Upper lobe of left lung (tissue), 6 donors: ENCODE measurements at regions not wholly inside any gene's neighbourhood (a gene's known extent, or its start where the extent isn't known, plus 50 kb on each side); places are given as distances from the start of the nearest gene placed in this dataset.

Source experiments
- ATAC-seq, 2 donors: fragments of 200-7000 bp; cut with Tn5 transposase; one replicate each; pipeline ENCODE4 v1.9.1; 2022; ENCODE audit warnings: mild to moderate bottlenecking in 2 of 2, moderate library complexity in 2 of 2; ENCODE audit not compliant: low FRiP score in 2 of 2
- DNase-seq, 2 donors: peaks; one replicate each; pipeline ENCODE4 v3.0.0-alpha.2; 2019 to 2020
- H3K27ac ChIP-seq, 4 donors: fragments of 200-600 bp; sonication (generic); one replicate each; pipeline ENCODE4 v1.5.1; 2016 to 2019
- H3K27me3 ChIP-seq, 4 donors: fragments of 200-600 bp; sonication (generic); one replicate each; pipeline ENCODE4 v1.5.1; 2017 to 2019
- H3K36me3 ChIP-seq, 4 donors: fragments of 200-600 bp; sonication (generic); one replicate each; pipeline ENCODE4 v1.5.1; 2016 to 2019
- H3K4me1 ChIP-seq, 4 donors: fragments of 200-600 bp; sonication (generic); one replicate each; pipeline ENCODE4 v1.5.1; 2018 to 2019
- H3K4me3 ChIP-seq, 4 donors: fragments of 200-600 bp; sonication (generic); one replicate each; pipeline ENCODE4 v1.5.1; 2017 to 2019; ENCODE audit warnings: mild to moderate bottlenecking in 2 of 4, moderate library complexity in 1 of 4
- H3K9me3 ChIP-seq, 4 donors: fragments of 200-600 bp; sonication (generic); one replicate each; pipeline ENCODE4 v1.5.1; 2018 to 2019
- CTCF ChIP-seq, 6 experiments: fragments of 450-650 bp in 4 of 6; fragments of 200-600 bp in 2 of 6; sonication (generic) in 2 of 6; IDR thresholded peaks; one replicate each; pipeline ENCODE4 v1.5.1; 2016 to 2019; ENCODE audit warnings: antibody characterized with exemption in 6 of 6
- EP300 ChIP-seq, 4 donors: sonication (generic); formaldehyde crosslinking; IDR thresholded peaks; one replicate each; pipeline ENCODE4 v1.5.1; 2017; ENCODE audit warnings: antibody characterized with exemption in 4 of 4, control low read depth in 2 of 4
- POLR2A ChIP-seq, 4 donors: fragments of 450-650 bp; IDR thresholded peaks; one replicate each; pipeline ENCODE4 v1.5.1; 2016 to 2017; ENCODE audit warnings: antibody characterized with exemption in 4 of 4, mild to moderate bottlenecking in 2 of 4
- POLR2AphosphoS5 ChIP-seq, 2 donors: sonication (generic); formaldehyde crosslinking; IDR thresholded peaks; one replicate each; pipeline ENCODE4 v1.5.1; 2017; ENCODE audit warnings: antibody characterized with exemption in 2 of 2
- WGBS, 2 donors: methylation state at CpG; one replicate each; pipeline ENCODE4 v1.1.5; 2017 to 2018; 5-methylcytosine and 5-hydroxymethylcytosine counted together
- donor health status: DM: no; HTN: no; CAD: no; lungs with moderate emphysema.
- donor health status: DM: no; HTN: yes; CAD: no; lungs with severe emphysema.

- peaks cover 0 to 4% (median 0%) of the 10 kb centered on the region in 4 donors for H3K9me3 ChIP-seq
- H3K36me3 ChIP-seq = no peaks in the 10 kb centered on the region
- no peaks in the 10 kb centered on the region for H3K4me1 ChIP-seq
- no peak overlapping the region for H3K4me3 ChIP-seq
- H3K27me3 ChIP-seq = no peaks in the 10 kb centered on the region
- TF ChIP-seq POLR2AphosphoS5 (IDR thresholded peaks at IDR 0.05) = no peak
- no peak for TF ChIP-seq CTCF (IDR thresholded peaks at IDR 0.05)
- no peak for TF ChIP-seq EP300 (IDR thresholded peaks at IDR 0.05)
- TF ChIP-seq POLR2A (IDR thresholded peaks at IDR 0.05) = no peak
- H3K27ac ChIP-seq = no peak overlapping the region
- no peak for DNase-seq
- ATAC-seq = no peak
- WGBS, 2 donors = 87 to 88% methylated on average over 3 of the region's 3 CpGs
Observed at GRCh38 chr12:64983771-64984278, 137.3 kb downstream of the WIF1 start.

- Histone ChIP-seq H3K36me3 (no peaks in the 10 kb centered on the region), H3K27me3 (no peaks in the 10 kb centered on the region), H3K9me3 (no peaks in the 10 kb centered on the region), H3K4me3 (no peak overlapping the region), H3K4me1 (no peaks in the 10 kb centered on the region), H3K27ac (no peak overlapping the region)
- no peak for ATAC-seq
- WGBS, 2 donors = 31 to 61% methylated on average over 2 of the region's 2 CpGs
- DNase-seq = no peak
- TF ChIP-seq CTCF (IDR thresholded peaks at IDR 0.05) (no peak), EP300 (IDR thresholded peaks at IDR 0.05) (no peak), POLR2AphosphoS5 (IDR thresholded peaks at IDR 0.05) (no peak), POLR2A (IDR thresholded peaks at IDR 0.05) (no peak)
Observed at GRCh38 chr12:64991121-64991611, 129.9 kb downstream of the WIF1 start.

- Histone ChIP-seq H3K4me3 (no peak overlapping the region), H3K4me1 (no peaks in the 10 kb centered on the region), H3K9me3 (no peaks in the 10 kb centered on the region), H3K27ac (no peak overlapping the region), H3K36me3 (no peaks in the 10 kb centered on the region), H3K27me3 (no peaks in the 10 kb centered on the region)
- TF ChIP-seq POLR2A (IDR thresholded peaks at IDR 0.05) = no peak
- TF ChIP-seq EP300 (IDR thresholded peaks at IDR 0.05) = no peak
- TF ChIP-seq POLR2AphosphoS5 (IDR thresholded peaks at IDR 0.05) = no peak
- TF ChIP-seq CTCF (IDR thresholded peaks at IDR 0.05) = no peak
- WGBS, 2 donors = 72 to 83% methylated on average over 5 of the region's 5 CpGs
- no peak for DNase-seq
- no peak for ATAC-seq
Observed at GRCh38 chr12:64992116-64992515, 129.0 kb downstream of the WIF1 start.

- no peak overlapping the region for H3K27ac ChIP-seq
- ATAC-seq = no peak
- 29 to 33% methylated on average over 1 of the region's 1 CpG for WGBS, 2 donors
Observed at GRCh38 chr12:64992641-64993040, 128.5 kb downstream of the WIF1 start.

More at GRCh38 chr12:64992641-64993040, 128.5 kb downstream of the WIF1 start:
- Histone ChIP-seq H3K4me1 (peaks cover 0 to 3% (median 0%) of the 10 kb centered on the region in 4 donors), H3K4me3 (no peak overlapping the region), H3K36me3 (no peaks in the 10 kb centered on the region), H3K27me3 (no peaks in the 10 kb centered on the region), H3K9me3 (no peaks in the 10 kb centered on the region)
- no peak for DNase-seq
- TF ChIP-seq CTCF (IDR thresholded peaks at IDR 0.05) (no peak), POLR2A (IDR thresholded peaks at IDR 0.05) (no peak), EP300 (IDR thresholded peaks at IDR 0.05) (no peak), POLR2AphosphoS5 (IDR thresholded peaks at IDR 0.05) (no peak)
